ENCODE measurements at regions not wholly inside any gene's neighbourhood (a gene's known extent, or its start where the extent isn't known, plus 50 kb on each side); places are given as distances from the start of the nearest gene placed in this dataset.

DNA sequence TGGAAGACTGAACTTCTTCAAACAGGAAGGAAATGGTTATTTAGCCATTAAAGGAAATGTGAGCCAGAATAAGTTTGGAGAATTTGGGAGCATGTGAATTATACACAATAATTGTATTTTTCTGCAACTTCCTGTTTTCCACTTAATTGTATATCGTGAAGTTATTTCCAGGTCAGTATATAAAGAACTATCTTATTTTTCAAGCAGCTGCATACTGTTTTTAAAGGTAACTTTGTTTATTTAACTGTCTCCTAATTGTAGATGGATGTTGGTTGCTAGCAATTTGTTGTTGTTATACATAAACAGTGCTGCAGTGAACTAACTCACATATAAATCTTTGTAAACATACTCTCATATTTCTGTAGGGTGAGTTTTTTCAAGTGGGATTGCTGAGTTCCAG, 180.3 kb downstream of the HLX start:
- no peak for DNase-seq (ENCODE audit: low spot score)
- H2BK120ac ChIP-seq (ENCODE audit: low read depth, low read length): no peak overlapping the region
- H4K91ac ChIP-seq (ENCODE audit: low read depth, low read length, poor library complexity): no peak overlapping the region
- H2AK5ac ChIP-seq (ENCODE audit: low read depth, low read length): no peak overlapping the region
- no peak overlapping the region for H2AFZ ChIP-seq (ENCODE audit: low read length)
- H3K4me1 ChIP-seq (ENCODE audit: control insufficient read depth in 2 of 2, insufficient read depth in 1 of 2, low read depth in 1 of 2, low read length in 2 of 2): no peaks in the 10 kb centered on the region
- H3K36me3 ChIP-seq (replicated peaks in 1 of 2; ENCODE audit: control insufficient read depth in 2 of 2, insufficient read depth in 2 of 2, low read length in 2 of 2): no peaks in the 10 kb centered on the region
- H3K18ac ChIP-seq (ENCODE audit: low read length): no peak overlapping the region
- no peak overlapping the region for H3K14ac ChIP-seq (ENCODE audit: low read length)
- no peak overlapping the region for H3K4me2 ChIP-seq (ENCODE audit: insufficient read depth, low read length, poor library complexity, severe bottlenecking)
- H3K27me3 ChIP-seq (ENCODE audit: control insufficient read depth in 3 of 3, insufficient read depth in 3 of 3, low read depth in 1 of 3, low read length in 3 of 3): no peaks in the 10 kb centered on the region
- H4K8ac ChIP-seq (ENCODE audit: low read depth, low read length): no peak overlapping the region
- H2BK12ac ChIP-seq (ENCODE audit: low read length): no peak overlapping the region
- no peak overlapping the region for H3K23ac ChIP-seq (ENCODE audit: low read depth, low read length, poor library complexity)
- no peak overlapping the region for H3K4me3 ChIP-seq (ENCODE audit: low read length in 2 of 2)
- H3K9ac ChIP-seq (ENCODE audit: low read depth, low read length, poor library complexity): no peak overlapping the region
- no peak overlapping the region for H2BK15ac ChIP-seq (ENCODE audit: low read length)
- H3K9me3 ChIP-seq (replicated peaks in 1 of 2; ENCODE audit: control insufficient read depth in 2 of 2, insufficient read depth in 1 of 2, low read depth in 1 of 2, low read length in 2 of 2): peaks cover 0 to 1% of the 10 kb centered on the region in 2 donors
- no peak overlapping the region for H2BK5ac ChIP-seq (ENCODE audit: low read length)
- H3K79me1 ChIP-seq (ENCODE audit: low read depth, low read length): no peaks in the 10 kb centered on the region
- no peak overlapping the region for H3K27ac ChIP-seq (replicated peaks; ENCODE audit: low read length)
- no CpG with 5 or more reads among the region's 1 CpG for WGBS, 2 donors (ENCODE audit: extremely low coverage in 2 of 2, insufficient read length in 2 of 2, insufficient replicate concordance in 1 of 2)
- no peak overlapping the region for H3K4ac ChIP-seq (ENCODE audit: low read length)

GRCh38 chr1:221063651-221064050, 184.4 kb downstream of the HLX start:
- peaks cover 0 to 1% of the 10 kb centered on the region in 2 donors for H3K9me3 ChIP-seq (replicated peaks in 1 of 2; ENCODE audit: control insufficient read depth in 2 of 2, insufficient read depth in 1 of 2, low read depth in 1 of 2, low read length in 2 of 2)
- H3K27ac ChIP-seq (replicated peaks; ENCODE audit: low read length): no peak overlapping the region
- H2BK15ac ChIP-seq (ENCODE audit: low read length): no peak overlapping the region
- no peak overlapping the region for H3K4me2 ChIP-seq (ENCODE audit: insufficient read depth, low read length, poor library complexity, severe bottlenecking)
- H3K4ac ChIP-seq (ENCODE audit: low read length): no peak overlapping the region
- H2AFZ ChIP-seq (ENCODE audit: low read length): no peak overlapping the region
- H3K4me1 ChIP-seq (ENCODE audit: control insufficient read depth in 2 of 2, insufficient read depth in 1 of 2, low read depth in 1 of 2, low read length in 2 of 2): no peaks in the 10 kb centered on the region
- H3K9ac ChIP-seq (ENCODE audit: low read depth, low read length, poor library complexity): no peak overlapping the region
- no peaks in the 10 kb centered on the region for H3K27me3 ChIP-seq (ENCODE audit: control insufficient read depth in 3 of 3, insufficient read depth in 3 of 3, low read depth in 1 of 3, low read length in 3 of 3)
- no peak overlapping the region for H3K14ac ChIP-seq (ENCODE audit: low read length)
- H3K23ac ChIP-seq (ENCODE audit: low read depth, low read length, poor library complexity): no peak overlapping the region
- H3K4me3 ChIP-seq (ENCODE audit: low read length in 2 of 2): no peak overlapping the region
- H4K8ac ChIP-seq (ENCODE audit: low read depth, low read length): no peak overlapping the region
- H4K91ac ChIP-seq (ENCODE audit: low read depth, low read length, poor library complexity): no peak overlapping the region
- no peak overlapping the region for H2BK5ac ChIP-seq (ENCODE audit: low read length)
- no peak overlapping the region for H2BK12ac ChIP-seq (ENCODE audit: low read length)
- H2BK120ac ChIP-seq (ENCODE audit: low read depth, low read length): no peak overlapping the region
- H3K18ac ChIP-seq (ENCODE audit: low read length): no peak overlapping the region
- H3K79me1 ChIP-seq (ENCODE audit: low read depth, low read length): no peaks in the 10 kb centered on the region
- H3K36me3 ChIP-seq (replicated peaks in 1 of 2; ENCODE audit: control insufficient read depth in 2 of 2, insufficient read depth in 2 of 2, low read length in 2 of 2): no peaks in the 10 kb centered on the region
- no peak overlapping the region for H2AK5ac ChIP-seq (ENCODE audit: low read depth, low read length)
- no peak for DNase-seq (ENCODE audit: low spot score)

GRCh38 chr1:221066351-221067001, 187.2 kb downstream of the HLX start:
- Histone ChIP-seq H2BK12ac (ENCODE audit: low read length) (no peak overlapping the region), H3K23ac (ENCODE audit: low read depth, low read length, poor library complexity) (no peak overlapping the region), H3K79me1 (ENCODE audit: low read depth, low read length) (no peaks in the 10 kb centered on the region), H3K4me2 (ENCODE audit: insufficient read depth, low read length, poor library complexity, severe bottlenecking) (no peak overlapping the region), H3K4ac (ENCODE audit: low read length) (no peak overlapping the region), H3K36me3 (replicated peaks in 1 of 2; ENCODE audit: control insufficient read depth in 2 of 2, insufficient read depth in 2 of 2, low read length in 2 of 2) (no peaks in the 10 kb centered on the region), H3K27me3 (ENCODE audit: control insufficient read depth in 3 of 3, insufficient read depth in 3 of 3, low read depth in 1 of 3, low read length in 3 of 3) (no peaks in the 10 kb centered on the region), H3K9ac (ENCODE audit: low read depth, low read length, poor library complexity) (no peak overlapping the region), H2AFZ (ENCODE audit: low read length) (no peak overlapping the region), H3K4me3 (ENCODE audit: low read length in 2 of 2) (no peak overlapping the region), H4K8ac (ENCODE audit: low read depth, low read length) (no peak overlapping the region), H3K27ac (replicated peaks; ENCODE audit: low read length) (no peak overlapping the region), H3K9me3 (replicated peaks in 1 of 2; ENCODE audit: control insufficient read depth in 2 of 2, insufficient read depth in 1 of 2, low read depth in 1 of 2, low read length in 2 of 2) (peaks cover 0 to 1% of the 10 kb centered on the region in 2 donors), H2BK120ac (ENCODE audit: low read depth, low read length) (no peak overlapping the region), H3K14ac (ENCODE audit: low read length) (no peak overlapping the region), H4K91ac (ENCODE audit: low read depth, low read length, poor library complexity) (no peak overlapping the region), H2BK15ac (ENCODE audit: low read length) (no peak overlapping the region), H2BK5ac (ENCODE audit: low read length) (no peak overlapping the region), H3K18ac (ENCODE audit: low read length) (no peak overlapping the region), H2AK5ac (ENCODE audit: low read depth, low read length) (no peak overlapping the region), H3K4me1 (ENCODE audit: control insufficient read depth in 2 of 2, insufficient read depth in 1 of 2, low read depth in 1 of 2, low read length in 2 of 2) (no peaks in the 10 kb centered on the region)
- no peak for DNase-seq (ENCODE audit: low spot score)
- no CpG with 5 or more reads among the region's 5 CpGs for WGBS, 2 donors (ENCODE audit: extremely low coverage in 2 of 2, insufficient read length in 2 of 2, insufficient replicate concordance in 1 of 2)

GRCh38 chr1:221067721-221068120, 188.5 kb downstream of the HLX start:
- no peak overlapping the region for H3K18ac ChIP-seq (ENCODE audit: low read length)
- no peak overlapping the region for H2BK12ac ChIP-seq (ENCODE audit: low read length)
- no peak overlapping the region for H2BK15ac ChIP-seq (ENCODE audit: low read length)
- H3K9ac ChIP-seq (ENCODE audit: low read depth, low read length, poor library complexity): no peak overlapping the region
- H3K14ac ChIP-seq (ENCODE audit: low read length): no peak overlapping the region
- H3K4ac ChIP-seq (ENCODE audit: low read length): no peak overlapping the region
- no peak overlapping the region for H4K8ac ChIP-seq (ENCODE audit: low read depth, low read length)
- WGBS, 2 donors (ENCODE audit: extremely low coverage in 2 of 2, insufficient read length in 2 of 2, insufficient replicate concordance in 1 of 2): no CpG with 5 or more reads among the region's 2 CpGs
- H3K23ac ChIP-seq (ENCODE audit: low read depth, low read length, poor library complexity): no peak overlapping the region
- H3K27ac ChIP-seq (replicated peaks; ENCODE audit: low read length): no peak overlapping the region
- H3K4me3 ChIP-seq (ENCODE audit: low read length in 2 of 2): no peak overlapping the region
- no peak overlapping the region for H2AK5ac ChIP-seq (ENCODE audit: low read depth, low read length)
- H3K4me2 ChIP-seq (ENCODE audit: insufficient read depth, low read length, poor library complexity, severe bottlenecking): no peak overlapping the region
- peaks cover 0 to under 1% of the 10 kb centered on the region in 2 donors for H3K9me3 ChIP-seq (replicated peaks in 1 of 2; ENCODE audit: control insufficient read depth in 2 of 2, insufficient read depth in 1 of 2, low read depth in 1 of 2, low read length in 2 of 2)
- DNase-seq (ENCODE audit: low spot score): no peak
- H3K27me3 ChIP-seq (ENCODE audit: control insufficient read depth in 3 of 3, insufficient read depth in 3 of 3, low read depth in 1 of 3, low read length in 3 of 3): no peaks in the 10 kb centered on the region
- H3K4me1 ChIP-seq (ENCODE audit: control insufficient read depth in 2 of 2, insufficient read depth in 1 of 2, low read depth in 1 of 2, low read length in 2 of 2): no peaks in the 10 kb centered on the region
- H4K91ac ChIP-seq (ENCODE audit: low read depth, low read length, poor library complexity): no peak overlapping the region
- no peaks in the 10 kb centered on the region for H3K36me3 ChIP-seq (replicated peaks in 1 of 2; ENCODE audit: control insufficient read depth in 2 of 2, insufficient read depth in 2 of 2, low read length in 2 of 2)
- H3K79me1 ChIP-seq (ENCODE audit: low read depth, low read length): no peaks in the 10 kb centered on the region
- H2BK120ac ChIP-seq (ENCODE audit: low read depth, low read length): no peak overlapping the region
- no peak overlapping the region for H2AFZ ChIP-seq (ENCODE audit: low read length)
- no peak overlapping the region for H2BK5ac ChIP-seq (ENCODE audit: low read length)

Measured in neuronal stem cell (in vitro differentiated cells).